ENCODE measurements at regions not wholly inside any gene's neighbourhood (a gene's known extent, or its start where the extent isn't known, plus 50 kb on each side); places are given as distances from the start of the nearest gene placed in this dataset.
"Not testable (repeated sequence)": the region's sequence is repeated elsewhere in the genome, so short reads cannot be mapped to it uniquely, and the experiment has no call there.

DNA sequence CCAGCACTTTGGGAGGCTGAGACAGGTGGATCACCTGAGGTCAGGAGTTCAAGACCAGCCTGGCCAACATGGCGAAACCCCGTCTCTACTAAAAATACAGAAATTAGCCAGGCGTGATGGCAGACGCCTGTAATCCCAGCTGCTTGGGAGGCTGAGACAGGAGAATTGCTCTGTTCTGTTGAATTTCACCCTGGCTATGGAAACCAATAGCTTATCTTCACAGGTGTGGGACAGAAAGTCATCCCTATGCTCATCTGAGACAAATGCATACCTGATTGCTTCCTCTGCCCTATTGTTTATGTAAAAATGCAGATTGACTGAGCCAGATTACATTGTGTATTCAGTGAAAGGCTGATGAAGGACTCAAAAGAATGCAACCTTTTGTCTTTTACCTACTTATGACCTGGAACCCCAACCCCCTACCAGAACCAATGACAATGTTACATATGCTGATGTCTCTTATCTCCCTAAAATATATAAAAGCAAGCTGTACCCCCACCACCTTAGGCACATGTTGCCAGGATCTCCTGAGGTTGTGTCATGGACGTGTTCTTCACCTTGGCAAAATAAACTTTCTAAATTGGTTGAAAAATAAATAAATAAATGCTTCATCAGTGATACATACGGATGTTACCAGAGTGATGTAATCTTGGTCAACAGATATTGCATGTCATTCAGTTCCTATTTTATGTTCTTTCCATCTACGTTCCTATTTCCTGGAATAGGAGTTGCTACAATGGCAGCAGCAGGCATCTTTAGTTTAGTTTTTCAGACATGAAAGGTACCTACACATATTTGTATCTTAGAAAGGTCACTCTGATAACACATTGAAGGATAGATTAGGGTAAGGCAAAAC lies 189.4 kb upstream of the SLC38A2 start:
- not testable (repeated sequence) for TF ChIP-seq CTCF (IDR thresholded peaks at IDR 0.05; ENCODE audit: extremely low read depth in 1 of 2, insufficient read depth in 1 of 2, low read depth in 1 of 2, low read length in 2 of 2); POLR2AphosphoS5 (IDR thresholded peaks at IDR 0.05; ENCODE audit: insufficient read depth, low read depth, low read length); MYC (IDR thresholded peaks at IDR 0.05; ENCODE audit: low read depth, low read length); EZH2 (IDR thresholded peaks at IDR 0.05; ENCODE audit: borderline replicate concordance, low read depth, low read length, severe bottlenecking); POLR2A (IDR thresholded peaks at IDR 0.05; ENCODE audit: low read depth, low read length); FOS (IDR thresholded peaks at IDR 0.05; ENCODE audit: borderline replicate concordance, insufficient read depth, low read length)
- peak; percentile 22 for TF ChIP-seq JUN (IDR thresholded peaks at IDR 0.05; ENCODE audit: borderline replicate concordance, insufficient read depth, insufficient read length, low read depth)
- TF ChIP-seq, protein P1, sequence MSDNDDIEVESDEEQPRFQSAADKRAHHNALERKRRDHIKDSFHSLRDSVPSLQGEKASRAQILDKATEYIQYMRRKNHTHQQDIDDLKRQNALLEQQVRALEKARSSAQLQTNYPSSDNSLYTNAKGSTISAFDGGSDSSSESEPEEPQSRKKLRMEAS (IDR thresholded peaks at IDR 0.05; ENCODE audit: insufficient read depth, insufficient read length), result not testable (repeated sequence)

All from endothelial cell of umbilical vein (primary cell).